T-cell (primary cell): ENCODE measurements at regions not wholly inside any gene's neighbourhood (a gene's known extent, or its start where the extent isn't known, plus 50 kb on each side); places are given as distances from the start of the nearest gene placed in this dataset.
"Not testable (repeated sequence)": the region's sequence is repeated elsewhere in the genome, so short reads cannot be mapped to it uniquely, and the experiment has no call there.

Experiments
- ATAC-seq, 4 experiments: fragments of 200-7000 bp in 3 of 4; fragments of 150-1000 bp in 1 of 4; cut with Tn5 transposase; replicated peaks in 1 of 4; 1 replicate in 3 of 4; 2 replicates in 1 of 4; pipeline ENCODE4 v1.10.0; 2021; ENCODE audit warnings: moderate library complexity in 3 of 4, mild to moderate bottlenecking in 2 of 4, moderate number of reproducible peaks in 1 of 4
- CTCF ChIA-PET, 2 donors: fragments of 300-600 bp; sonication (Branson Sonifier 250); formaldehyde crosslinking; loops; one replicate each; lab custom pipeline; 2022; ENCODE audit warnings: antibody characterized with exemption in 2 of 2; lab: Charles Lee
- POLR2A ChIA-PET, 2 donors: fragments of 300-600 bp; sonication (Branson Sonifier 250); formaldehyde crosslinking; loops; one replicate each; lab custom pipeline; 2022; ENCODE audit warnings: antibody characterized with exemption in 2 of 2; lab: Charles Lee
- DNase-seq, 35 experiments: peaks; one replicate each; pipeline versions ENCODE4 v3.0.0 to v3.0.0-alpha.2; 2013 to 2023
- H3K27ac ChIP-seq: one replicate; pipeline ENCODE4 v1.5.1; 2013; ENCODE audit warnings: low read length
- H3K27me3 ChIP-seq, 2 experiments: replicated peaks in 1 of 2; 1 replicate in 1 of 2; 2 replicates in 1 of 2; pipeline versions ENCODE4 v1.6.1 to v1.7.0; 2013; ENCODE audit warnings: low read length in 1 of 2, mixed read lengths in 1 of 2; ENCODE audit not compliant: control insufficient read depth in 2 of 2, insufficient read depth in 2 of 2; ENCODE audit errors: extremely low read depth in 1 of 2
- H3K36me3 ChIP-seq, 2 donors: 1 replicate in 1 of 2; 2 replicates in 1 of 2; pipeline versions ENCODE4 v1.6.1 to v1.7.0; 2013; ENCODE audit warnings: low read length in 1 of 2; ENCODE audit not compliant: control insufficient read depth in 2 of 2, insufficient read depth in 1 of 2; ENCODE audit errors: extremely low read depth in 1 of 2
- H3K4me1 ChIP-seq, 2 experiments: 1 replicate in 1 of 2; 2 replicates in 1 of 2; pipeline versions ENCODE4 v1.6.1 to v1.7.0; 2013; ENCODE audit warnings: low read length in 2 of 2, mixed read lengths in 1 of 2; ENCODE audit not compliant: insufficient read depth in 2 of 2, control insufficient read depth in 1 of 2; ENCODE audit errors: extremely low read depth in 1 of 2
- H3K4me3 ChIP-seq, 2 donors: 1 replicate in 1 of 2; 2 replicates in 1 of 2; pipeline versions ENCODE4 v1.5.1 to v1.7.0; 2013; ENCODE audit warnings: mild to moderate bottlenecking in 2 of 2, low read length in 1 of 2, moderate library complexity in 1 of 2; ENCODE audit not compliant: control insufficient read depth in 1 of 2; ENCODE audit errors: extremely low read depth in 1 of 2
- H3K9me3 ChIP-seq: 2 replicates; pipeline ENCODE4 v1.7.0; 2013
- H3K27ac Mint-ChIP-seq, 2 donors: one replicate each; pipeline ENCODE4 v1.8.0; 2020 to 2021; ENCODE audit warnings: mild to moderate bottlenecking in 2 of 2, mixed read lengths in 2 of 2
- H3K27me3 Mint-ChIP-seq, 2 donors: one replicate each; pipeline ENCODE4 v1.8.0; 2021 to 2022; ENCODE audit warnings: mixed read lengths in 2 of 2
- H3K36me3 Mint-ChIP-seq: one replicate; pipeline ENCODE4 v1.8.0; 2021; ENCODE audit warnings: mixed read lengths
- H3K4me1 Mint-ChIP-seq, 3 donors: one replicate each; pipeline ENCODE4 v1.8.0; 2020 to 2022; ENCODE audit warnings: mixed read lengths in 3 of 3, mild to moderate bottlenecking in 1 of 3
- H3K4me3 Mint-ChIP-seq, 3 donors: one replicate each; pipeline ENCODE4 v1.8.0; 2020 to 2022; ENCODE audit warnings: mild to moderate bottlenecking in 3 of 3, mixed read lengths in 3 of 3, moderate library complexity in 3 of 3
- H3K9me3 Mint-ChIP-seq, 3 donors: one replicate each; pipeline ENCODE4 v1.8.0; 2020 to 2022; ENCODE audit warnings: mixed read lengths in 3 of 3
- WGBS: methylation state at CpG from one replicate; pipeline ENCODE4 v1.1.5; 2013; ENCODE audit warnings: missing lambda C conversion rate; ENCODE audit not compliant: insufficient coverage; 5-methylcytosine and 5-hydroxymethylcytosine counted together

DNA sequence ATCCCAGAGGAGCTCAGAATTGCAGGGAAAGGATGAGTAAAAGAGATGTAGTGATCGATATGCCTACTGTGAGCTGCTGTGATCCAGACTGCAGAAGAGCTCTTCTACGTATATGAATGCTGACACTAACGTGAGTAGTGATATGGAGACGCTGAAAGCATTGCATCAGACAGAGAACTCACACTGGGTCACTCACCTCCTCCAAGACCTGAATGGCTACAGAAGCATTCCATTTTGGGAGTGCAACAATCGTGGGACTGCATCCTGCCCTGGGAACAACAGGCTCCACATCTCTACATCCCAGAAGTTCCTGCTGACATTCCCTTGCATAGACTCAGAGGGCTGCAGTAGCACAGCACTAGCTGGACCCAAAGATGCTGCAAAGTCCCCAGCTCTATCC is 755.9 kb upstream of the MEF2C start:
- no peak for ATAC-seq
- DNase-seq: no peak
- CTCF ChIA-PET: no interaction called here
- WGBS: 73% methylated on average over 3 of the region's 5 CpGs
- H3K4me3 ChIP-seq: no peak overlapping the region
- H3K27me3 ChIP-seq: no peaks in the 10 kb centered on the region
- Mint-ChIP-seq H3K4me1 (no peaks in the 10 kb centered on the region), H3K4me3 (no peak overlapping the region), H3K27ac (no peak overlapping the region), H3K36me3 (no peaks in the 10 kb centered on the region), H3K9me3 (peaks cover 11 to 18% (median 13%) of the 10 kb centered on the region in 3 donors), H3K27me3 (no peaks in the 10 kb centered on the region)
- no peak overlapping the region for H3K27ac ChIP-seq
- POLR2A ChIA-PET: no interaction called here
- no peaks in the 10 kb centered on the region for H3K4me1 ChIP-seq
- H3K9me3 ChIP-seq: no peaks in the 10 kb centered on the region
- no peaks in the 10 kb centered on the region for H3K36me3 ChIP-seq

GRCh38 chr5:89634176-89634575 is 751.2 kb upstream of the MEF2C start:
- CTCF ChIA-PET, H3K27me3 ChIP-seq, H3K27ac ChIP-seq, DNase-seq, H3K27ac Mint-ChIP-seq, H3K27me3 Mint-ChIP-seq, H3K4me3 ChIP-seq, H3K36me3 ChIP-seq, H3K9me3 ChIP-seq, H3K4me1 Mint-ChIP-seq, POLR2A ChIA-PET, H3K36me3 Mint-ChIP-seq, H3K4me1 ChIP-seq, H3K4me3 Mint-ChIP-seq, ATAC-seq: not testable (repeated sequence)
- 80% methylated on average over 1 of the region's 3 CpGs for WGBS
- H3K9me3 Mint-ChIP-seq: peaks cover 14 to 26% (median 18%) of the 10 kb centered on the region in 3 donors

- H3K27me3 Mint-ChIP-seq, H3K27ac Mint-ChIP-seq, H3K9me3 ChIP-seq, H3K4me3 ChIP-seq, H3K4me3 Mint-ChIP-seq, ATAC-seq, H3K36me3 ChIP-seq, H3K4me1 ChIP-seq, DNase-seq, H3K27ac ChIP-seq, H3K4me1 Mint-ChIP-seq, H3K36me3 Mint-ChIP-seq, H3K27me3 ChIP-seq, CTCF ChIA-PET, POLR2A ChIA-PET: not testable (repeated sequence)
- peaks cover 12 to 26% (median 20%) of the 10 kb centered on the region in 3 donors for H3K9me3 Mint-ChIP-seq
Observed at GRCh38 chr5:89630064-89630463, 747.1 kb upstream of the MEF2C start.

- POLR2A ChIA-PET: no interaction called here
- Histone ChIP-seq H3K4me1 (no peaks in the 10 kb centered on the region), H3K36me3 (no peaks in the 10 kb centered on the region), H3K4me3 (no peak overlapping the region), H3K27ac (no peak overlapping the region), H3K9me3 (no peaks in the 10 kb centered on the region), H3K27me3 (no peaks in the 10 kb centered on the region)
- Mint-ChIP-seq H3K4me3 (no peak overlapping the region), H3K27me3 (no peaks in the 10 kb centered on the region), H3K27ac (no peak overlapping the region), H3K36me3 (no peaks in the 10 kb centered on the region), H3K4me1 (no peaks in the 10 kb centered on the region), H3K9me3 (peaks cover 12 to 22% (median 14%) of the 10 kb centered on the region in 3 donors)
- DNase-seq (no peak), ATAC-seq (no peak)
- CTCF ChIA-PET: no interaction called here
- 69% methylated on average over 3 of the region's 4 CpGs for WGBS
Observed at GRCh38 chr5:89628876-89629635, 746.1 kb upstream of the MEF2C start.

- no peak for ATAC-seq
- WGBS: no CpG with 5 or more reads among the region's 2 CpGs
- POLR2A ChIA-PET: no interaction called here
- Histone ChIP-seq H3K27ac (no peak overlapping the region), H3K9me3 (no peaks in the 10 kb centered on the region), H3K4me3 (no peak overlapping the region), H3K4me1 (no peaks in the 10 kb centered on the region), H3K36me3 (no peaks in the 10 kb centered on the region), H3K27me3 (no peaks in the 10 kb centered on the region)
- Mint-ChIP-seq H3K27me3 (no peaks in the 10 kb centered on the region), H3K4me1 (no peaks in the 10 kb centered on the region), H3K36me3 (no peaks in the 10 kb centered on the region), H3K9me3 (peaks cover 0 to 4% (median 3%) of the 10 kb centered on the region in 3 donors), H3K27ac (no peak overlapping the region), H3K4me3 (no peak overlapping the region)
- CTCF ChIA-PET: no interaction called here
- no peak for DNase-seq
Observed at GRCh38 chr5:89615839-89616518, 733.0 kb upstream of the MEF2C start.

DNA sequence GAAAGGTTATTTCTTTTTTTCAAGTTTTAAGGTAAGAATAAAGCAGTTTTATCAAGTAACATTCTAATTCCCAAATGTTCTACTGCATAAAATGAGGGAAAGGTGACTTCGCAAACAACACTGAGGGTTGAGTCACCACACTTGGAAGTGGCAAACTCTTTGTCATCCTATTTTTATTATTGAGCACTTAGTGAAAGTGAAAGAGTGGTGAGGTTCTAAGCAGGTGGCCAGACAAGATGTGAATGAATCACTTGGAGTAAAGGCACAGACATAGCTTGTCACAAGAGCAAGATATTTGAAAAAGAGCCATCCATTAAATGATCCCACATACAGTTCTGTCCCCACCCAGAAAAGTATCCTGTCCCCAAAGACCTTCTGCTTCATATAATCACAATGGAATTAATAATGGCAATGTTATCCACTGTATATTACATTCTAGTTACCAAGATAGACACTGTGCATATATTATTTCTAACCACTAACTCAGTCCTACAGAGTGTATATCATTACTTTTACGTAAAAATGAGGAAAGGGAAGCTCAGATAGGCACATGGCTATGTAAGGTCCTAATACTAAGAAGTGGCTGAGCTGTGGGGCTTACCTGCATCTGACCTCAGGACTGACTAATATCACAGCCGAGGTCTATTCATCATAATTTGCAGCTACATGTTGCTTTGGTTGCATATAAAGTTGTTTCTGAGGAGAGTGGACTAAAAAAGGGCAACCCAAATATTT is 730.4 kb upstream of the MEF2C start:
- no peak for ATAC-seq
- POLR2A ChIA-PET: no interaction called here
- no peak for DNase-seq
- no peak overlapping the region for H3K27ac Mint-ChIP-seq
- Histone ChIP-seq H3K4me3 (no peak overlapping the region), H3K27me3 (no peaks in the 10 kb centered on the region), H3K27ac (no peak overlapping the region), H3K9me3 (no peaks in the 10 kb centered on the region), H3K4me1 (no peaks in the 10 kb centered on the region), H3K36me3 (no peaks in the 10 kb centered on the region)
- no peaks in the 10 kb centered on the region for H3K27me3 Mint-ChIP-seq
- H3K9me3 Mint-ChIP-seq: peaks cover 0 to 3% (median 3%) of the 10 kb centered on the region in 3 donors
- no peak overlapping the region for H3K4me3 Mint-ChIP-seq
- CTCF ChIA-PET: no interaction called here
- H3K4me1 Mint-ChIP-seq: no peaks in the 10 kb centered on the region
- no CpG with 5 or more reads among the region's 3 CpGs for WGBS
- no peaks in the 10 kb centered on the region for H3K36me3 Mint-ChIP-seq
